Smooth muscle cell (in vitro differentiated cells): ENCODE measurements at regions not wholly inside any gene's neighbourhood (a gene's known extent, or its start where the extent isn't known, plus 50 kb on each side); places are given as distances from the start of the nearest gene placed in this dataset.

Source experiments
- DNase-seq: peaks from one replicate; lab custom pipeline; 2025; ENCODE audit not compliant: unreplicated experiment; lab: John Stamatoyannopoulos, UW
- H2AFZ ChIP-seq: fragments of 200-600 bp; sonication (generic); 2 replicates; pipeline ENCODE4 v1.6.0; 2016; ENCODE audit warnings: antibody characterized with exemption, low read depth, mild to moderate bottlenecking
- H3F3A ChIP-seq: fragments of 200-600 bp; sonication (generic); 2 replicates; pipeline ENCODE4 v1.6.0; 2017; ENCODE audit warnings: antibody characterized with exemption, low read depth
- H3K27ac ChIP-seq: fragments of 200-600 bp; sonication (generic); 2 replicates; pipeline ENCODE4 v1.5.1; 2016; ENCODE audit warnings: low read depth, mild to moderate bottlenecking
- H3K27me3 ChIP-seq: fragments of 200-600 bp; sonication (generic); 2 replicates; pipeline ENCODE4 v1.6.1; 2016; ENCODE audit warnings: low read depth, mild to moderate bottlenecking
- H3K36me3 ChIP-seq: fragments of 200-600 bp; sonication (generic); 2 replicates; pipeline ENCODE4 v1.5.1; 2016; ENCODE audit warnings: low read depth
- H3K4me1 ChIP-seq: fragments of 200-600 bp; sonication (generic); 2 replicates; pipeline ENCODE4 v1.5.1; 2016; ENCODE audit warnings: low read depth
- H3K4me2 ChIP-seq: fragments of 200-600 bp; sonication (generic); 2 replicates; pipeline ENCODE4 v1.6.0; 2016; ENCODE audit warnings: mild to moderate bottlenecking
- H3K4me3 ChIP-seq: fragments of 200-600 bp; sonication (generic); 2 replicates; pipeline ENCODE4 v1.5.1; 2016; ENCODE audit warnings: mild to moderate bottlenecking
- H3K79me2 ChIP-seq: fragments of 200-600 bp; sonication (generic); 2 replicates; pipeline ENCODE4 v1.6.0; 2016; ENCODE audit warnings: low read depth, mild to moderate bottlenecking
- H3K9ac ChIP-seq: fragments of 200-600 bp; sonication (generic); 2 replicates; pipeline ENCODE4 v1.6.0; 2016; ENCODE audit warnings: low read depth
- H3K9me3 ChIP-seq: fragments of 200-600 bp; sonication (generic); replicated peaks from 2 replicates; pipeline ENCODE4 v1.5.1; 2016; ENCODE audit warnings: low read depth
- H4K20me1 ChIP-seq: fragments of 200-600 bp; sonication (generic); 2 replicates; pipeline ENCODE4 v1.6.0; 2016; ENCODE audit warnings: low read depth
- WGBS: methylation state at CpG from one replicate; pipeline ENCODE4 v1.1.7; 2016; ENCODE audit warnings: low lambda C conversion rate; 5-methylcytosine and 5-hydroxymethylcytosine counted together
- TF ChIP-seq, protein P1 (sequence below): fragments of 200-600 bp; sonication (generic); IDR thresholded peaks from 2 replicates; pipeline ENCODE4 v1.5.1; 2017; ENCODE audit warnings: borderline replicate concordance, mild to moderate bottlenecking, antibody characterized with exemption; ENCODE audit not compliant: insufficient read depth, poor library complexity, severe bottlenecking

DNA sequence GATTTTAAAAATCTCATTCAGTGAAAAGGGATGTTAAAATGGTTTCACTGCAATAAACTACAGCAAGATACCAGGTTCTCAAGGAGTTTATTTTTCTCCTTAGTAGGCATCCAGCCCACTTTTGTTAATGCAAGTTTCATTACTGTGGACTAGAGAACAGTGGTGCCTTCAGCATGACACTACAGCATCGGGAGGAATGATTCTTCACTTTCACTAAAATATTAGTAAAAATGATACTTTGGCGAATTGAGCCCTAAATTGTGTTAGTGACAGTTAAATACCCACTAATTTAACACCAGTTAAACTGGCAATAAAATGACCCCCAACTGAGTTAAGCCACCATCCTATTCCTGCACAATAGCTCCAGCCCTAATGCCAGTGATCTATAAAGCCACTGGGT lies 152.2 kb upstream of the MPDZ start:
- no peak overlapping the region for H3K4me2 ChIP-seq
- H2AFZ ChIP-seq = no peak overlapping the region
- H3K9ac ChIP-seq = no peak overlapping the region
- TF ChIP-seq, protein P1, sequence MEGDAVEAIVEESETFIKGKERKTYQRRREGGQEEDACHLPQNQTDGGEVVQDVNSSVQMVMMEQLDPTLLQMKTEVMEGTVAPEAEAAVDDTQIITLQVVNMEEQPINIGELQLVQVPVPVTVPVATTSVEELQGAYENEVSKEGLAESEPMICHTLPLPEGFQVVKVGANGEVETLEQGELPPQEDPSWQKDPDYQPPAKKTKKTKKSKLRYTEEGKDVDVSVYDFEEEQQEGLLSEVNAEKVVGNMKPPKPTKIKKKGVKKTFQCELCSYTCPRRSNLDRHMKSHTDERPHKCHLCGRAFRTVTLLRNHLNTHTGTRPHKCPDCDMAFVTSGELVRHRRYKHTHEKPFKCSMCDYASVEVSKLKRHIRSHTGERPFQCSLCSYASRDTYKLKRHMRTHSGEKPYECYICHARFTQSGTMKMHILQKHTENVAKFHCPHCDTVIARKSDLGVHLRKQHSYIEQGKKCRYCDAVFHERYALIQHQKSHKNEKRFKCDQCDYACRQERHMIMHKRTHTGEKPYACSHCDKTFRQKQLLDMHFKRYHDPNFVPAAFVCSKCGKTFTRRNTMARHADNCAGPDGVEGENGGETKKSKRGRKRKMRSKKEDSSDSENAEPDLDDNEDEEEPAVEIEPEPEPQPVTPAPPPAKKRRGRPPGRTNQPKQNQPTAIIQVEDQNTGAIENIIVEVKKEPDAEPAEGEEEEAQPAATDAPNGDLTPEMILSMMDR = no peak
- H3F3A ChIP-seq = no peaks in the 10 kb centered on the region
- H3K79me2 ChIP-seq = no peaks in the 10 kb centered on the region
- H3K4me3 ChIP-seq = no peak overlapping the region
- H3K9me3 ChIP-seq = no peaks in the 10 kb centered on the region
- H3K27ac ChIP-seq = no peak overlapping the region
- H3K27me3 ChIP-seq = no peaks in the 10 kb centered on the region
- DNase-seq = no peak
- 93% methylated on average over 2 of the region's 2 CpGs for WGBS
- H4K20me1 ChIP-seq = no peaks in the 10 kb centered on the region
- no peaks in the 10 kb centered on the region for H3K36me3 ChIP-seq
- no peaks in the 10 kb centered on the region for H3K4me1 ChIP-seq

DNA sequence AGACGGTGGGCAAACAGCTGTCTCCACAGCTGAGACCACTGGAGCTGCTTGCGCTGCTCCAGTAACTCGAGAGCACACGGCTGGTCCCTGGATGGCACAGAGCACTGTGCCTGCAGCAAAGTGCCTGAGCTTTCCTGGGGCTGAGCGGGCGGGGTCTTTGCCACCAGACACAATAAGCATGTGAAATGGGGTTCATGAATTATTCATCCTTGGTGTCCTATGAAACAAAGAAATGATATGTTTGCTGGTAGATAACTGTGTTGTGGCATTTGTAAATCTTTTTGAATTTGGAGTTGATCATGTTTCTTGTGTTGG lies 151.7 kb upstream of the MPDZ start:
- no peak overlapping the region for H3K4me3 ChIP-seq
- no peaks in the 10 kb centered on the region for H3K9me3 ChIP-seq
- no peaks in the 10 kb centered on the region for H3K4me1 ChIP-seq
- H3K4me2 ChIP-seq = no peak overlapping the region
- H3K9ac ChIP-seq = no peak overlapping the region
- no peaks in the 10 kb centered on the region for H3K27me3 ChIP-seq
- no peaks in the 10 kb centered on the region for H3K79me2 ChIP-seq
- TF ChIP-seq, protein P1 = no peak
- no peaks in the 10 kb centered on the region for H3K36me3 ChIP-seq
- no peak overlapping the region for H2AFZ ChIP-seq
- no peak overlapping the region for H3K27ac ChIP-seq
- WGBS = 67% methylated on average over 6 of the region's 6 CpGs
- no peaks in the 10 kb centered on the region for H3F3A ChIP-seq
- no peaks in the 10 kb centered on the region for H4K20me1 ChIP-seq
- no peak for DNase-seq

DNA sequence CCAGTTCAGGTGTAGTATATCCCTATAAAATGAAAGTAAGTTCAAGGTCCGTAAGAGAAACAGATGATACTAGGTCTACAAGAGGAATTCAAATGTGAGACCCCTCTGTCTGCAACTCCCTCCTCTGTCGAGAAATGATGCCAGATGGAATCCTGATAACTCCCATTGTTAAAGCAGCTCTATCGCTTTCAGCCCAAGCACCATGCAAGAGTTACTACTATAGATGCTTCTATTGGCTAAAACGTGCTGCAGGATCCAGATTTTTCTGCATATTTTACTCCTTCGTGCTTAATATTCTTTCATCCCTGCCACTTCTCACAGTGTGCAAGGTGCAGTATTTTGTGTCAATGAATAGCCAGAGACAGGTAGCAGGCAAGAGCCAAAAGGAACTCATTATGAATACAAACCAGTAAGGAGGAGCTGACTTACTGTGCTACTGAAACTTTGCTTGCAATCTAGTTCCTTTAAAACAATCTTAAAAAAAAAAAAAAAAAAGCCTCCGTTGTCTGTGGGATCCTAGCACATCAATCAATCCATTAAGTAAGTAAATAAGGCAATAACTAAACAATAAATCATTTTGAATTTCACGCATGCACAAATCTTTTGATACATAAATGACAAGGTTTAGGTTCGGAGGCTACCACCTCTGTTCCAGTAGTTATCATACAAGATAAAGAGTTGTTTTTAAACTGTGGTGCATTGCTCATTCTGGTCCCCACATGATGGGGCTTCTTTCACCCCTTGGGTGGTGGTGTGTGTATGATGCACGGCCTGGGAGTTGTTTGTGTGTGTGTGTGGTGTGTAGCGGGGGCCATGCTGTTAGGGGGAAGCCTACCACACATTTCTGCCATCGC lies 151.1 kb upstream of the MPDZ start:
- Histone ChIP-seq H3F3A (no peaks in the 10 kb centered on the region), H3K36me3 (no peaks in the 10 kb centered on the region), H3K9me3 (no peaks in the 10 kb centered on the region), H3K27ac (no peak overlapping the region), H2AFZ (no peak overlapping the region), H4K20me1 (no peaks in the 10 kb centered on the region), H3K9ac (no peak overlapping the region), H3K27me3 (no peaks in the 10 kb centered on the region), H3K79me2 (no peaks in the 10 kb centered on the region), H3K4me3 (no peak overlapping the region), H3K4me2 (no peak overlapping the region), H3K4me1 (no peaks in the 10 kb centered on the region)
- no peak for DNase-seq
- 72% methylated on average over 11 of the region's 11 CpGs for WGBS
- TF ChIP-seq, protein P1 = no peak
